Lung (tissue), 11 donors: ENCODE measurements at regions not wholly inside any gene's neighbourhood (a gene's known extent, or its start where the extent isn't known, plus 50 kb on each side); places are given as distances from the start of the nearest gene placed in this dataset.
A peak's percentile ranks its signal among the peaks of the same experiment; 100 is the strongest.

Source experiments
- ATAC-seq: fragments of 200-7000 bp; cut with Tn5 transposase; one replicate; pipeline ENCODE4 v1.9.1; 2020; ENCODE audit warnings: moderate number of reproducible peaks; ENCODE audit not compliant: insufficient read depth, low FRiP score
- DNase-seq, 3 donors: peaks; one replicate each; pipeline ENCODE4 v3.0.0-alpha.2; 2013 to 2017
- H3K27ac ChIP-seq, 2 donors: one replicate each; pipeline ENCODE4 v1.5.1; 2013; ENCODE audit warnings: mild to moderate bottlenecking in 2 of 2, moderate library complexity in 2 of 2, control low read depth in 1 of 2, inconsistent platforms in 1 of 2, low read depth in 1 of 2, low read length in 1 of 2
- H3K27me3 ChIP-seq, 3 donors: one replicate each; pipeline ENCODE4 v1.5.1; 2013; ENCODE audit warnings: low read length in 2 of 3; ENCODE audit not compliant: control insufficient read depth in 3 of 3, insufficient read depth in 3 of 3
- H3K36me3 ChIP-seq, 4 donors: one replicate each; pipeline ENCODE4 v1.5.1; 2013; ENCODE audit warnings: low read length in 4 of 4, mild to moderate bottlenecking in 1 of 4, moderate library complexity in 1 of 4; ENCODE audit not compliant: control insufficient read depth in 4 of 4, insufficient read depth in 4 of 4
- H3K4me1 ChIP-seq, 5 donors: one replicate each; pipeline ENCODE4 v1.5.1; 2013; ENCODE audit warnings: low read length in 5 of 5, mild to moderate bottlenecking in 2 of 5, moderate library complexity in 1 of 5; ENCODE audit not compliant: control insufficient read depth in 5 of 5, insufficient read depth in 5 of 5
- H3K4me3 ChIP-seq: one replicate; pipeline ENCODE4 v1.5.1; 2013; ENCODE audit warnings: mild to moderate bottlenecking, control low read depth, moderate library complexity
- H3K9ac ChIP-seq, 2 donors: one replicate each; pipeline ENCODE4 v1.5.1; 2013; ENCODE audit warnings: low read length in 2 of 2, control low read depth in 1 of 2; ENCODE audit not compliant: insufficient read depth in 1 of 2
- H3K9me3 ChIP-seq, 4 donors: one replicate each; pipeline ENCODE4 v1.5.1; 2013; ENCODE audit warnings: low read length in 3 of 4, mild to moderate bottlenecking in 1 of 4, moderate library complexity in 1 of 4; ENCODE audit not compliant: control insufficient read depth in 4 of 4, insufficient read depth in 3 of 4
- WGBS, 2 donors: extraction: QIAGEN DNeasy Blood & Tissue Kit; methylation state at CpG; one replicate each; pipeline ENCODE4 v1.1.7; 2013; 5-methylcytosine and 5-hydroxymethylcytosine counted together
- TF ChIP-seq, protein P1 (sequence below): IDR thresholded peaks from 2 replicates; pipeline ENCODE4 v1.5.1; 2012; ENCODE audit warnings: mild to moderate bottlenecking; ENCODE audit errors: control extremely low read depth, extremely low read depth
- donor health status: control.
- donor health status: control.
- donor health status: Bipolar disorder and iron deficiency.
- donor health status: healthy.
- donor health status: DM: yes; HTN: yes; CAD: no.

DNA sequence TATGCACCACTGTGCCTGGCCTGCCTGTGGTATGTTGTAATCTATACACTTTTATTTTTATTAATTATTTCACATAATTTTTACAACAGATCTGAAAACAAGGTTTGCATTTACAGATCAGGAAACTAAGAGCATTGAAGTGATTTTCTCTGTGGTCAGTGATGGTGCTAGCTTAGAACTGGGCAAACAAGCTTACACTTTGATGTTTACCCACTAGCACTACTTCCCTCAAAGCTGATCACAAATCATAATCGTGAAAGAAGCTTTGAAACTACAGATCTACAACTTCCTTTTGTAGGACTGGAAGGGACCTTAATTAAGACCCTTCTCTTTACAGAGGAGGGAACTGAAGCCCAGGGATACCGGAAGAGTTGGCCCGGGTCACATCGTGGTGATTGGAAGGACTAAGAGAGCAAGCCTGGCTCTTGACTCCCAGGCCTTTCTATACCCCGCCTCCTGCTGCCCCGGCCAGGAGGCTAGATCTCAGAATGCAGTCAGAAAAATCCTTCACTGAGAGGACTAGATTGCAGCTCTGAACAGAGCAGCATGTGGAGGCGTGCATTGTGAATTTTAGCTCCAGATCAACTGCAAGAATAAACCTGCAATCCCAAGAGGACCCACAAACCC is 93.7 kb upstream of the ZNF827 start:
- H3K36me3 ChIP-seq = no peaks in the 10 kb centered on the region
- H3K27me3 ChIP-seq = no peaks in the 10 kb centered on the region
- WGBS, 2 donors = 50 to 56% methylated on average over 7 of the region's 7 CpGs
- no peak overlapping the region for H3K4me3 ChIP-seq
- no peak for DNase-seq
- H3K27ac ChIP-seq = peak overlapping the region in 1 of 2 donors; percentile 33
- no peaks in the 10 kb centered on the region for H3K9me3 ChIP-seq
- peaks cover 0 to 4% (median 0%) of the 10 kb centered on the region in 5 donors for H3K4me1 ChIP-seq
- ATAC-seq = no peak
- TF ChIP-seq, protein P1, sequence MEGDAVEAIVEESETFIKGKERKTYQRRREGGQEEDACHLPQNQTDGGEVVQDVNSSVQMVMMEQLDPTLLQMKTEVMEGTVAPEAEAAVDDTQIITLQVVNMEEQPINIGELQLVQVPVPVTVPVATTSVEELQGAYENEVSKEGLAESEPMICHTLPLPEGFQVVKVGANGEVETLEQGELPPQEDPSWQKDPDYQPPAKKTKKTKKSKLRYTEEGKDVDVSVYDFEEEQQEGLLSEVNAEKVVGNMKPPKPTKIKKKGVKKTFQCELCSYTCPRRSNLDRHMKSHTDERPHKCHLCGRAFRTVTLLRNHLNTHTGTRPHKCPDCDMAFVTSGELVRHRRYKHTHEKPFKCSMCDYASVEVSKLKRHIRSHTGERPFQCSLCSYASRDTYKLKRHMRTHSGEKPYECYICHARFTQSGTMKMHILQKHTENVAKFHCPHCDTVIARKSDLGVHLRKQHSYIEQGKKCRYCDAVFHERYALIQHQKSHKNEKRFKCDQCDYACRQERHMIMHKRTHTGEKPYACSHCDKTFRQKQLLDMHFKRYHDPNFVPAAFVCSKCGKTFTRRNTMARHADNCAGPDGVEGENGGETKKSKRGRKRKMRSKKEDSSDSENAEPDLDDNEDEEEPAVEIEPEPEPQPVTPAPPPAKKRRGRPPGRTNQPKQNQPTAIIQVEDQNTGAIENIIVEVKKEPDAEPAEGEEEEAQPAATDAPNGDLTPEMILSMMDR = no peak
- H3K9ac ChIP-seq = no peak overlapping the region

- TF ChIP-seq, protein P1 = no peak
- DNase-seq (peak in 1 of 3 donors; percentile 12), ATAC-seq (no peak)
- Histone ChIP-seq H3K36me3 (no peaks in the 10 kb centered on the region), H3K27ac (no peak overlapping the region), H3K9ac (no peak overlapping the region), H3K4me3 (no peak overlapping the region), H3K27me3 (no peaks in the 10 kb centered on the region), H3K4me1 (peaks cover 0 to 4% (median 0%) of the 10 kb centered on the region in 5 donors), H3K9me3 (no peaks in the 10 kb centered on the region)
- 42 to 55% methylated on average over 8 of the region's 8 CpGs for WGBS, 2 donors
Observed at GRCh38 chr4:146029939-146030710, 91.5 kb upstream of the ZNF827 start.

DNA sequence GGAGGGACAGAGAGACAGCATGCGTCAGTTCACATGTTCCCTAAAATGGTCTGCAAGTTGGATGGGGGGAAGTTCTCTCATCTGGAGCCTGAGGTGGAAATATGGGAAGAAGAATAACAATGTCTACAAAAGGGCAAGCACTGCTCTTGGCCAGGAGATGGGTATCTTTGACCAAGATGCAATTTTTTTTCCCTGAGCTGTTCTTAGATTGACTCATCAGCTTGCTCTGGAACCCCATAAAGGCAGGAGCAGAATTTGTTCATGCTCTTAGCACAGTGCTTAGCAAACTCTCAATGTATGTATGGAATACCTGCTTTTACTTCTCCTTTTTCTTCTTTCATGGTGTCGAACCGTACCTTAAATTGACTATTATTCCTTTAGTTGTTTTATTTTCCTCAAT is 90.5 kb upstream of the ZNF827 start:
- Histone ChIP-seq H3K36me3 (no peaks in the 10 kb centered on the region), H3K4me1 (peaks cover 0 to 4% (median 0%) of the 10 kb centered on the region in 5 donors), H3K9me3 (no peaks in the 10 kb centered on the region), H3K27me3 (no peaks in the 10 kb centered on the region), H3K4me3 (no peak overlapping the region), H3K27ac (no peak overlapping the region), H3K9ac (no peak overlapping the region)
- no peak for DNase-seq
- ATAC-seq = no peak
- TF ChIP-seq, protein P1 = no peak
- WGBS, 2 donors = 88 to 92% methylated on average over 3 of the region's 3 CpGs
